ENCODE measurements at regions not wholly inside any gene's neighbourhood (a gene's known extent, or its start where the extent isn't known, plus 50 kb on each side); places are given as distances from the start of the nearest gene placed in this dataset.
"Not testable (repeated sequence)": the region's sequence is repeated elsewhere in the genome, so short reads cannot be mapped to it uniquely, and the experiment has no call there.

- no peak for DNase-seq
Measured at GRCh38 chr12:68480526-68480925, 130.2 kb upstream of the RAP1B start.

- DNase-seq: no peak
Measured at GRCh38 chr12:68481181-68481941, 129.3 kb upstream of the RAP1B start.

DNA sequence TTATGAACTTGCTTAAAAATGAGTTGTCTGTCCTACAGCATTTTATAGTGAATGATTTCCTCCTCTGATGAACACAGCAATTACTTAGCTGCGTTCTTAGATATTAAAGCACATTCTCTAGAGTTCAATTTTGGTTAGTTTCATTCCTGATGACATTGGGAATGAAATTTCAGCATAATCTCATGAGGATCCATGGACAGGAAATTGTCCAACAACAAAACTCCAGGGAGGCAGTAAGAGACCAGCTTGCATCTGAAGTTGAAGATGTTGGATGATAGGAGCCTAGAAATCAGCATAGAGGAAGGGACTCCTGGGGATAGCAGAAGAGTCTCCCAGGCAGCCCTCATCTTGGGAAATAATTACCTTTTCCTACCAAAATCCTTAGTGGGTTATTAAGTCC lies 128.7 kb upstream of the RAP1B start:
- DNase-seq: no peak

GRCh38 chr12:68482660-68483059 lies 128.0 kb upstream of the RAP1B start:
- DNase-seq: no peak

- DNase-seq: no peak
Measured at GRCh38 chr12:68483592-68484383, 126.9 kb upstream of the RAP1B start.

DNA sequence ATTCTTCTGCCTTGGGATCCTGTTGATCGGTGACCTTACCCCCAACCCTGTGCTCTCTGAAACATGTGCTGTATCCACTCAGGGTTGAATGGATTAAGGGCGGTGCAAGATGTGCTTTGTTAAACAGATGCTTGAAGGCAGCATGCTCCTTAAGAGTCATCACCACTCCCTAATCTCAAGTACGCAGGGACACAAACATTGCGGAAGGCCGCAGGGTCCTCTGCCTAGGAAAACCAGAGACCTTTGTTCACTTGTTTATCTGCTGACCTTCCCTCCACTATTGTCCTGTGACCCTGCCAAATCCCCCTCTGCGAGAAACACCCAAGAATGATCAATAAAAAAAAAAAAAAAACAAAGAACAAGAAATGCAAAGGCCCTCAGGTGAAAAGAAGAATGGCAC lies 126.1 kb upstream of the RAP1B start:
- DNase-seq: not testable (repeated sequence)

DNA sequence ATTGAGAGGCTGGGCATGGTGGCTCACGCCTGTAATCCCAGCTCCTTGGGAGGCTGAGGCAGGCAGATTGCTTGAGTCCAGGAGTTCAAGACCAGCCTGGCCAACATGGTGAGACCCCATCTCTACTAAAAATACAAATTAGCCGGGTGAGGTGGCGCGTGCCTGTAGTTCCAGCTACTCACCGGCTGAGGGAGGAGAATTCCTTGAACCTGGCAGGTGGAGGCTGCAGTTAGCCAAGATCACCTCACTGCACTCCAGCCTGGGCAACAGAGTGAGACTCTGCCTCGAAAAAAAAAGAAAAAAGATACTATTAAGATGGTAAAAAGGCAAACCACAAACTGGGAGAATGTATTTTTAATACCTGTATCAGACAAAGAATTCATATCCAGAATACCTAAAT lies 124.2 kb upstream of the RAP1B start:
- DNase-seq: not testable (repeated sequence)

DNA sequence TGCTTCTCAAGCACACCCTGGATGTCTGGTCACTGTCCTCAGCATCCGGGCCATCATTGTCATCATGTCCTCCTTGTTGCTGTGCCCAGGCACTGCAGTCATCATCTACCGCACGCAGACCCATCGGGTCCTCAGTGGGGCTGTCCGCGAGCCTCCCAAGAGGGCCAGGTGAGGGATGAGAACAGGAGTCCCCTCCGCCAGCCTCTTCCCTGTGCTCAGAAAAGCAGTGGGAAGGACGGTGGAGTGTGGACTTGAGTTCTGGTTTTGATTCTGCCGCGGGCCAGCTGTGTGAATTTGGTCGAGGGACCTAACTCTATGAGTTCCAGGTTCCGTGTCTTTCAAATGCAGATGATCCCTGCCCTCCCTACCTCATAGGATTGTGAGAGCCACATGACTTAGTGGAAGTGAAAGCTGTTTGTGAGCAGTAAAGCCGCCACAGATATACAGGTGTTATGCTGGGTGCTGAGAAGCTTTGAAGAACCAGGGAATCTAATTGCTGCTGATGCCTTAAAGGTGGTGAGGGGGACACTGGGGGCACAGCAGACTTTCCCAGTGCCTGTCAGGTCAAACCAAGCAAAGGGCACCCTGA lies 122.9 kb upstream of the RAP1B start:
- no peak for DNase-seq

GRCh38 chr12:68489273-68489672 lies 121.4 kb upstream of the RAP1B start:
- no peak for DNase-seq

GRCh38 chr12:68490476-68490875 lies 120.2 kb upstream of the RAP1B start:
- DNase-seq: no peak

- no peak for DNase-seq
Measured at GRCh38 chr12:68491204-68491960, 119.3 kb upstream of the RAP1B start.

DNA sequence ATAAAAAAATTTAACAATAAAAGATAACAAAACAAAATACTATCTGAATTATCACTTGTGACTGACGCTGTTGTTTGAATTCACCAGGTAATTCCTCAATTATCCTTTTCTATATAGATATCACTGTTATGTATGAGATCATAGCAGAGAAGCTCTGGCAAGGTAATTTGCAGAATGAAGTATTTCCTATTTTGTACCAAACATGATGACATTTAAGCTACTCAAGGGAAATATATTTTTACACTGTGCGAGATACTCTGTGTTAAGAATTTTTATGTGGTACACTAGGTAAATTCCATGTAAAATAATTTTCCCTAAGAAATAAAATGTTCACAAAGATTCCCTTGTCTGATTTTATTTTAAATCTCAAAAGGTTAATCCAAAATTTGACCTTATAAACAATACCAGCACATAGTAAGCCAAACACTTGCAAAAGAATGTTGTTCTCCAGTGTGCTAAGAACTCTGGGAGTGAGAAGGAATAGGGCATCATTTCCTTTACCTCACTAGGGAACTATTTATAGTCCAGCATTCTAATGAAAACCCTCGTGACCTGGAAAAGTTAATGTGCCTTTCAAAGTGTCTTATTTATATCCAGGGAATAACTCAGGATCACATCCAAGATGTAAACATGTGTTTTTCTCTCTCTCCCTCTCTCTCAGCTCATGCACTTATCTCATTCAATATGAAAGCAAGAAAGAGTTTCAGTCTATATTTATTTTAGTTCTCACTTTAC lies 115.2 kb upstream of the RAP1B start:
- DNase-seq: no peak

GRCh38 chr12:68497107-68497506 lies 113.6 kb upstream of the RAP1B start:
- no peak for DNase-seq

DNA sequence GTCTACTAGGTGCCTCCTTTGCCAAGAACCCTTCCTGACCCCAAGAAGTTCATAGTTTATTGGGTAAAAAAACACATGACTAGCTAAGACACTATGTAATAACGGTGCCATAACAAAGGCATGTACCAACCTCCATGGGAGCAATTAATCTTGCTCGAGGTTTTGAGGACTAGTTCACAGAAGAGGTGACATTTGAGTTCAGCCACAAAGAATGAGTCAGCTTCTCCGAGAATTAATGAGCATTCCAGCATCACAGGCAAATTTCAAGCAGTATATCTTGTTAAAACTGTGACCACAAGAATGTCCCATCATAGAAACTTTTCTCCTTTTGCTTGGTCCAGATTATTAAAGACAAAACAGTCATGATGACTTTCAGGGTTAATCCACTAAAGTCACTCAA lies 113.0 kb upstream of the RAP1B start:
- no peak for DNase-seq

- DNase-seq: no peak
Measured at GRCh38 chr12:68498736-68499135, 112.0 kb upstream of the RAP1B start.

DNA sequence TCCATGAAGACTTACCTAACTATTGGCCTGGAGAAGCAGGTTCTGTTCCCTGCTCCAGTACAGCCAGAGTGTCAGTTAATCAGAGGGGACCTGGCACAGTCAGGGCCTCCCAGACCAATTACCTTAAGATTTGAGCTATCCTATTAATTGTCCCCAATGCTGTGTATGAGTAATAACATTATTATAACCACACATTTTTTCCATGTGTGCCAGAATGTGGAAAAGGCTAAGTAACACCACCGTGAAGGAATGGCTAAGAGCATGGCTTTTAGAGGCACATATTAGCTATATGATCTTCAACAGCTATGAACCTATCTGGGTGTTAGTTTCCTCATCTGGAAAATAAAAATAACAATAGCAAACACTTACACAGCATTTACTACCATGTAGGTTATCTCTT lies 111.1 kb upstream of the RAP1B start:
- no peak for DNase-seq

GRCh38 chr12:68501226-68501625 lies 109.5 kb upstream of the RAP1B start:
- no peak for DNase-seq

- no peak for DNase-seq
Measured at GRCh38 chr12:68505970-68506369, 104.7 kb upstream of the RAP1B start.

- no peak for DNase-seq
Measured at GRCh38 chr12:68506619-68507018, 104.1 kb upstream of the RAP1B start.

GRCh38 chr12:68507657-68508056 lies 103.0 kb upstream of the RAP1B start:
- DNase-seq: no peak

DNA sequence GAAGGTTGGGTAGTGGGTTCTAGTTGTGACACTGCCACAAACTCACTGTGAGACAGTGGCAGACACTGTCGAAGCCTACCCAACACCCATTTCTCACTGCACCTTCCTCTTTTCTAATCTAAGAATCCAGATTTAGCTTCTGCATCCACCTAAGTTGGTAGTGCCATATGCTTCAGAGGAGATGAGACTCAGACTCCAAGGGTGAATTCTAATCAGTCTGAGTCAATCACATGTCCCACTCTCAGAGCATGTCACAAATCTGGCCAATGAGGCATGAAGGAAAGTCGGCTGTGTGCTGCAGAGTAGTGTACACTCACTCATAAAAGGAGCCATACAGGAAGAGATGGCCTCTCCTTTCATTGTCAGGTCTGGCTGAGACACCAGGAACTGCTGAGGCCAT lies 102.1 kb upstream of the RAP1B start:
- DNase-seq: no peak

DNA sequence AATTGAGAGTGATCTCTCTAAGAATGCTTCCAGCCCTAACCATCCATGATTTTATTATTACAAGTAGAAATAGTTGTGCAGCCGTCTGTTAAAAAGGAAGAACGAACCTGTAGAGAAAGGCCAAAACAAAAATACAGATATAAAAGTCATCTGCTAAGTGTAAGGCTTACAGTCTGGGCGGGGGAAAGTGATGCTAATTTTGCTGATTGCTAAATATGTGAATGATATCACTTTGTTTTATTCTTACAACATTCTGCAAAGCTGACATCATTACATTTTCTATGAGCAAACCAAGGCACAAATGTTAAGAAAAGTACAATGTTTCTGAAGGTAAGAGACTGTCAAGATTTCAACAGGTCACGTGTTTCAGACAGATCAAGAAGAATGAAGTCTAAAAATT lies 101.5 kb upstream of the RAP1B start:
- no peak for DNase-seq

DNA sequence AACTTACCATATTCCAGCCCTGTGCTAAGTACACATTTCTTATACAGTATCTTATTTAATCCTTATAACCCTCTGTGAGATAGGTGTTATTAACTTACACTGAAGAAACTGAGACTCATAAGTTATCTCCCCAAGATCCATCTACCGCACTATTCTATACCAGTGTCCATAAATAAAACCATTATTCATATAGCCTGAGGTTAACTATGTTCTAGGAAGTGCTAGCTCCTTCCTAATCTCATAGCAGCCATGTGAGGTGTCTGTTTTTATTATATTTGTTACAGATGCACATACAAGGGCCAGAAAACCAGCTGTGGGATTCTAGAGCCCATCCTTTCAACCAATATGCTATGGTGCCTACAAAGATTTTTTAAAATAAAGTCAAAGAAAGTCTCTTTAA lies 100.3 kb upstream of the RAP1B start:
- no peak for DNase-seq

Data from COR-L47 (cell line).